ENCODE measurements at regions not wholly inside any gene's neighbourhood (a gene's known extent, or its start where the extent isn't known, plus 50 kb on each side); places are given as distances from the start of the nearest gene placed in this dataset.

GRCh38 chr22:25350551-25350971 lies 131.1 kb downstream of the CRYBB2 start:
- H3K9me2 ChIP-seq (replicated peaks; ENCODE audit: low read length): no peaks in the 10 kb centered on the region
- no peak overlapping the region for H3K4me3 ChIP-seq (ENCODE audit: low read length)
- BruUV-seq (replicated peaks): no TSS peak
- no peaks in the 10 kb centered on the region for H3K79me2 ChIP-seq (ENCODE audit: low read length)
- ChIA-PET POLR2A (ENCODE audit: unreplicated experiment) (no interaction called here), CTCF (no interaction called here)
- H3K4me1 ChIP-seq (ENCODE audit: insufficient read depth, low read length): no peaks in the 10 kb centered on the region
- H2AFZ ChIP-seq (ENCODE audit: low read length): no peak overlapping the region
- intact Hi-C loops (cut with micrococcal nuclease): no loop called here
- H4K20me1 ChIP-seq (ENCODE audit: low read length): no peaks in the 10 kb centered on the region
- no peaks in the 10 kb centered on the region for H3F3A ChIP-seq (ENCODE audit: low read length, unreplicated experiment)
- DNase-seq (no peak), ATAC-seq (no peak)
- H3K27ac ChIP-seq (ENCODE audit: low read length): no peak overlapping the region
- H3K4me2 ChIP-seq (ENCODE audit: low read length): no peak overlapping the region
- H3K9me3 ChIP-seq (ENCODE audit: low read length): no peaks in the 10 kb centered on the region
- peaks cover 13% of the 10 kb centered on the region for H3K36me3 ChIP-seq (ENCODE audit: low read depth, low read length)
- H3K9ac ChIP-seq (ENCODE audit: low read length): no peak overlapping the region
- no peak for TF ChIP-seq EZH2 (IDR thresholded peaks at IDR 0.05; ENCODE audit: low read length, unreplicated experiment)
- no peak for TF ChIP-seq CTCF (conservative IDR thresholded peaks at IDR 0.05; ENCODE audit: low read depth, low read length)
- TF ChIP-seq EZH2phosphoT487 (IDR thresholded peaks at IDR 0.05; ENCODE audit: borderline replicate concordance, low read length): no peak
- H3K27me3 ChIP-seq (ENCODE audit: low read length): no peaks in the 10 kb centered on the region

DNA sequence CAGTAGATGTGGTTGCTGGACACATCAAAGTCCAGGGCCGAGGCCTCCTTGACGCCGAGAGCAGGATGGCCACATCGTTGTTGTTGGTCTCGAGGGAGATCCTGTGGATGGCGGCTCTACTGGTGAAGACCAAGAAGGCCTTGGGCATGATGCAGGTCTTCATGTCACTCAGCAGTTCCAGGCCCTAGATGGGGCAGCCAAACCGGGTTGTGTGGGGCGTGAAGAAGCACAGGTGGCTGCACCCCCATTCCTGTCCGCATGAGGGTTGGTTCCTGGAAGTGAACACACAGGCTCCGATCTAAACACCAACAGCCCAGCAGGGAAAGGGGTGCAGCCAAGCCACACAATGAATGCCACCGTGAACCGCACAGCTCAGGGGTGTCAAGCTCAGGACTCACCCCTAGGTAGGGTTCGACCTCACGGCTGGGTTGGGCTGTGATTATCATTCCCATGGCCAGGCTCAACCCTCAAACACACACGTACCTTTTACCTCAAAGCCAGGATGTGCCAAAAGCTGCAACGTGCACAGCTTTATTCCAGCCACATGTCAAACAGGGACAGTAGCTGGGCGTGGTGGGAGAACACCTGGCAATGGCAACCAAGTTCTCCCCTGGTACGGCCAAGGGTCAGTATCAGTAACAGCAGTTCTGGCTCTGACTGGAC lies 132.3 kb downstream of the CRYBB2 start:
- no peak overlapping the region for H3K9ac ChIP-seq (ENCODE audit: low read length)
- H3K79me2 ChIP-seq (ENCODE audit: low read length): no peaks in the 10 kb centered on the region
- DNase-seq (no peak), ATAC-seq (no peak)
- ChIA-PET POLR2A (ENCODE audit: unreplicated experiment) (no interaction called here), CTCF (no interaction called here)
- TF ChIP-seq CTCF (conservative IDR thresholded peaks at IDR 0.05; ENCODE audit: low read depth, low read length) (no peak), EZH2 (IDR thresholded peaks at IDR 0.05; ENCODE audit: low read length, unreplicated experiment) (no peak), EZH2phosphoT487 (IDR thresholded peaks at IDR 0.05; ENCODE audit: borderline replicate concordance, low read length) (no peak)
- H3F3A ChIP-seq (ENCODE audit: low read length, unreplicated experiment): no peaks in the 10 kb centered on the region
- H3K27me3 ChIP-seq (ENCODE audit: low read length): no peaks in the 10 kb centered on the region
- H3K9me2 ChIP-seq (replicated peaks; ENCODE audit: low read length): no peaks in the 10 kb centered on the region
- no peaks in the 10 kb centered on the region for H4K20me1 ChIP-seq (ENCODE audit: low read length)
- peaks cover 13% of the 10 kb centered on the region for H3K36me3 ChIP-seq (ENCODE audit: low read depth, low read length)
- no TSS peak for BruUV-seq (replicated peaks)
- H3K27ac ChIP-seq (ENCODE audit: low read length): no peak overlapping the region
- no peaks in the 10 kb centered on the region for H3K4me1 ChIP-seq (ENCODE audit: insufficient read depth, low read length)
- no peak overlapping the region for H3K4me2 ChIP-seq (ENCODE audit: low read length)
- intact Hi-C loops (cut with micrococcal nuclease): no loop called here
- no peak overlapping the region for H3K4me3 ChIP-seq (ENCODE audit: low read length)
- no peaks in the 10 kb centered on the region for H3K9me3 ChIP-seq (ENCODE audit: low read length)
- no peak overlapping the region for H2AFZ ChIP-seq (ENCODE audit: low read length)

GRCh38 chr22:25352294-25352680 lies 132.8 kb downstream of the CRYBB2 start:
- H3K27ac ChIP-seq (ENCODE audit: low read length): no peak overlapping the region
- intact Hi-C loops (cut with micrococcal nuclease): no loop called here
- peaks cover 13% of the 10 kb centered on the region for H3K36me3 ChIP-seq (ENCODE audit: low read depth, low read length)
- ChIA-PET POLR2A (ENCODE audit: unreplicated experiment) (no interaction called here), CTCF (no interaction called here)
- no peaks in the 10 kb centered on the region for H3K4me1 ChIP-seq (ENCODE audit: insufficient read depth, low read length)
- no peaks in the 10 kb centered on the region for H3K9me2 ChIP-seq (replicated peaks; ENCODE audit: low read length)
- DNase-seq: no peak
- no peak for ATAC-seq
- H3K4me3 ChIP-seq (ENCODE audit: low read length): no peak overlapping the region
- no peaks in the 10 kb centered on the region for H3K9me3 ChIP-seq (ENCODE audit: low read length)
- no peak overlapping the region for H3K9ac ChIP-seq (ENCODE audit: low read length)
- no peak for TF ChIP-seq EZH2phosphoT487 (IDR thresholded peaks at IDR 0.05; ENCODE audit: borderline replicate concordance, low read length)
- no peak for TF ChIP-seq EZH2 (IDR thresholded peaks at IDR 0.05; ENCODE audit: low read length, unreplicated experiment)
- no peak for TF ChIP-seq CTCF (conservative IDR thresholded peaks at IDR 0.05; ENCODE audit: low read depth, low read length)
- H3K4me2 ChIP-seq (ENCODE audit: low read length): no peak overlapping the region
- H3K79me2 ChIP-seq (ENCODE audit: low read length): no peaks in the 10 kb centered on the region
- no peak overlapping the region for H2AFZ ChIP-seq (ENCODE audit: low read length)
- no peaks in the 10 kb centered on the region for H4K20me1 ChIP-seq (ENCODE audit: low read length)
- BruUV-seq (replicated peaks): no TSS peak
- no peaks in the 10 kb centered on the region for H3F3A ChIP-seq (ENCODE audit: low read length, unreplicated experiment)
- no peaks in the 10 kb centered on the region for H3K27me3 ChIP-seq (ENCODE audit: low read length)

All from PC-3 (cell line).